Limb (tissue), 2 donors: ENCODE measurements at regions not wholly inside any gene's neighbourhood (a gene's known extent, or its start where the extent isn't known, plus 50 kb on each side); places are given as distances from the start of the nearest gene placed in this dataset.

ENCODE experiments used
- DNase-seq, 2 donors: peaks; one replicate each; pipeline ENCODE4 v3.0.0-alpha.2; 2016; ENCODE audit errors: extremely low spot score in 2 of 2

GRCh38 chr11:108994887-108995286 lies 330.0 kb downstream of the DDX10 start:
- DNase-seq, result no peak

- no peak for DNase-seq
Measured at GRCh38 chr11:108997826-108998225, 333.0 kb downstream of the DDX10 start.

- DNase-seq, result no peak
Measured at GRCh38 chr11:109000531-109000930, 335.7 kb downstream of the DDX10 start.

GRCh38 chr11:109001585-109001984 lies 336.7 kb downstream of the DDX10 start:
- no peak for DNase-seq

- no peak for DNase-seq
Measured at GRCh38 chr11:109012991-109013390, 348.1 kb downstream of the DDX10 start.

GRCh38 chr11:109015283-109015682 lies 350.4 kb downstream of the DDX10 start:
- DNase-seq, result no peak

- no peak for DNase-seq
Measured at GRCh38 chr11:109016724-109017123, 351.9 kb downstream of the DDX10 start.

- DNase-seq, result no peak
Measured at GRCh38 chr11:109017489-109017888, 352.6 kb downstream of the DDX10 start.

- no peak for DNase-seq
Measured at GRCh38 chr11:109018639-109019038, 353.8 kb downstream of the DDX10 start.

- no peak for DNase-seq
Measured at GRCh38 chr11:109019342-109019936, 354.6 kb downstream of the DDX10 start.

GRCh38 chr11:109023036-109023435 lies 358.2 kb downstream of the DDX10 start:
- DNase-seq, result no peak

- no peak for DNase-seq
Measured at GRCh38 chr11:109026891-109027489, 362.1 kb downstream of the DDX10 start.

- no peak for DNase-seq
Measured at GRCh38 chr11:109027851-109028250, 363.0 kb downstream of the DDX10 start.

GRCh38 chr11:109029927-109030326 lies 365.1 kb downstream of the DDX10 start:
- no peak for DNase-seq

- DNase-seq, result no peak
Measured at GRCh38 chr11:109033627-109034338, 368.9 kb downstream of the DDX10 start.

GRCh38 chr11:109034339-109034696 lies 369.4 kb downstream of the DDX10 start:
- no peak for DNase-seq

- DNase-seq, result no peak
Measured at GRCh38 chr11:109035284-109035683, 370.4 kb downstream of the DDX10 start.

- DNase-seq, result no peak
Measured at GRCh38 chr11:109036011-109036410, 371.1 kb downstream of the DDX10 start.

- no peak for DNase-seq
Measured at GRCh38 chr11:109037856-109038780, 373.2 kb downstream of the DDX10 start.

GRCh38 chr11:109039611-109040010 lies 374.7 kb downstream of the DDX10 start:
- DNase-seq, result no peak

- DNase-seq, result no peak
Measured at GRCh38 chr11:109040303-109040702, 375.4 kb downstream of the DDX10 start.

- no peak for DNase-seq
Measured at GRCh38 chr11:109041876-109042275, 377.0 kb downstream of the DDX10 start.
